GM18868 (cell line): ENCODE measurements at regions not wholly inside any gene's neighbourhood (a gene's known extent, or its start where the extent isn't known, plus 50 kb on each side); places are given as distances from the start of the nearest gene placed in this dataset.

Experiments
- ATAC-seq: cut with Tn5 transposase; IDR thresholded peaks from one replicate; pipeline ENCODE4 v1.9.1; 2021; ENCODE audit warnings: mild to moderate bottlenecking, moderate library complexity; ENCODE audit not compliant: unreplicated experiment

DNA sequence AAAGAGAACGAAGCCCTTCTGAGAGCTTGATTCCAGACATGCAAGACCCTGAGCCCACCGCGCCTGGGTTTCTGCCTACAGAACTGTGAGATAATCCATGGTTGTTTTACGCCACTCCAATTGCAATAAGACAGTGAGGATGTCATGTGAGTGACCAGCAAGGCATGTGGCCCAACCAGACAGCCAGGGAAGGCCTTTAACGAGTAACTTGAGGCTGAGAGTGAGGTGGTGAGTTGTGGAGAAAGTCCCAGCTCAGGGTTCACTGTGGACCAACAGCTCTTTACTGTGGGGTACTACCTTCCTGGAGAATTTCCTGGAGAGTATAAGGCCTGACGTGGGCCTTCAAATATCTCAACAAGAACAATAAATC, 153.9 kb downstream of the ETS2 start:
- ATAC-seq: no peak

- no peak for ATAC-seq
Observed at GRCh38 chr21:38958940-38959691, 153.4 kb downstream of the ETS2 start.

DNA sequence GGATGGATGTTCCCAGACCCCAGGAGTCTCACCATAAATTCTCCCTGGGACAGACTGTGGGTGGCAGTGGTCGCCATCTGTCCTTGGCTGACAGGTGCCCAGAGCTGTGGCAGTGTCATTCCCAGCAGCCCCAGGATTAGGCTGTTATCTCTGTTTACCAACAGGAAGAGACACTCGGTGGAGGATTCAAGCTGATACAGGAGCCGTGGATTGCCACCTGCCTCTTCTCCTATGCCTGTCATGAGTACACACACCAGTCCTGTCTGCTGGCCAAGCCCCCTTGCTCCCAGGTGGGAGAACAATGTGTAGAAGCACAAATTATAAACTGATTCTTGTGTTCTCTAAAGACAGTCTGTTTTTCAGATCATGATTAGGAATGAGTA, 152.6 kb downstream of the ETS2 start:
- ATAC-seq: no peak

DNA sequence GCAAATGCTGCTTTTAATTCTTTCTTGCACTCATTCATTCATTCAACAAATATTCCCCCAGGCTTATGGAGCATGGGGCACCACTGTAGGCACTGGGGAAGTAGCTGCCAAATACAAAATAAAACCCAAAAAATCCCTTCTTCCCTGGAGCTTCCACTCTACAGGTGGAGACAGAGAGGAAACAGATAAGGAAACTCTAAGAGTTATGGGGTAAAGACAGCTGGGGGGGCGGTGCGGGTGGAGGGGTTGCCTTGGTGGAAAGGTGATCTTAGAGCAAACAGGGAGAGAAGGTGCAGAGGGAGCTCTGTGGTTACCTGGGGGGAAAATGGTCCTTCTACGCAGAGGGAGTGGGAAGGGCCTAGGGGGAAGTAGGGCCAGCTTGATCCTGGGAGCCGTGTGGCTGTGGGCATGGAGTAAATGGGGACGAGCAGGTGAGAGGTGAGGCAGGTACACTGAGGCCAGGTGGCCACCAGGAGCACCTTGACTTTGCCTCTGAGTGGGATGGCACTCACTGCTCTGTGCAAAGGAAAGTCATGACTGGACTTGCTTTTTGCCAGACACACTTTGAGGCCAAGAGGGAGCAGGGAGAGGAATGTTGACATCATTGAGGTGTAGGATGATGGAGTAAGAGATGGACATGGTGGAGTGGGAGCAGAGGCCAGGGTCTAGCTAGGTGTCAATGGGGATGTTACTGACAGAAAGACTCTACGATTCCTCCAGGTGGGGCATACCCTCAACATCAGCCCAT, 152.0 kb downstream of the ETS2 start:
- ATAC-seq: no peak

DNA sequence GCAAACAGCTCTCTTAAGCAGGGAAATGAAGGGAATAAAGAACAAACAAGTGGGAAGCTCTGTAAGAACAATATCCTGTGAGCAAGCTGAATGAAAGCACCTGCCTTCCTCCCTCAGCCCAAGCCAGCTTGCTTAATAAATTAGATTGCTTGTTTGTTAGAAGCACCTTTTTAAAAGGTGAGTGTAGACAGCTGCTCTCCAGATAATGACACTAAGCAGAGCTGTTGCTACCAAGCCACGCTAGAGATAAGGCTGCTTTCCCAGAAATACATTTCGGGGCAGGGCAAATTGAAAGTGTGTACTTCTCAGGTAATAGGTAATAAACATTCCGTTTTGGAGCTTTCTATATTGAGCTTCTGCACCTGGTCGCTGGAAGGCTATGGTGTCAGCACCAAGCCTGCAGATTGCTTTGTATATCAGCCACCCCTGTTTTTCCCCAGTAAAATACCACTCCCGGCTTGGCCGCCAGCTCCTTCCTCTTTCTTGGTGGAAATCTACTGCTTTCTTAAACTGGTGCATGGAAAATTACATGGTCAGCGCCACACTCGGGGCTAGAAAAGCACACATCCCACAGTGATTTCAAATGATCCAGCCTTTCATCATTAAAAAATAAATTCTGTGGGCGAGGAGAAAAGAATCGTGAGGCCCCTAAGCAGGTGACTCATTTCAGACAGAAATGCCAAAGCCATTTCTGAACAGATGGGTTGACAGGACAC, 151.3 kb downstream of the ETS2 start:
- no peak for ATAC-seq

DNA sequence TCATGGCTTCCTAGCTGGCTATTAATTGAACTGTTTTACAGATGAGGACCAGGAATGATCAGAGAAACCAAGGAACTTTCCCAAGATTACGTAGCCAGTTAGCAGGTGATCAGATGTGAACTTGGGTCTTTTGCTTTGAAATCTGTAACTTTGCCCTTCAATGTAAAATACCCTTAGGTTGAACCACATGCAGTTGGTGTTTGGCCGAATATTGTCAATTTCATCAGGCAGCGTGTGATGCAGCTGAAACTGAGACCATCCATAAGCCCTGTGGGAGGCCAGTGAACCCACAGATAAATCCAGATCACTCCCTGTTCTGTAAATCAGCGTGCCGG, 150.8 kb downstream of the ETS2 start:
- no peak for ATAC-seq

GRCh38 chr21:38956007-38956406, 150.3 kb downstream of the ETS2 start:
- no peak for ATAC-seq

DNA sequence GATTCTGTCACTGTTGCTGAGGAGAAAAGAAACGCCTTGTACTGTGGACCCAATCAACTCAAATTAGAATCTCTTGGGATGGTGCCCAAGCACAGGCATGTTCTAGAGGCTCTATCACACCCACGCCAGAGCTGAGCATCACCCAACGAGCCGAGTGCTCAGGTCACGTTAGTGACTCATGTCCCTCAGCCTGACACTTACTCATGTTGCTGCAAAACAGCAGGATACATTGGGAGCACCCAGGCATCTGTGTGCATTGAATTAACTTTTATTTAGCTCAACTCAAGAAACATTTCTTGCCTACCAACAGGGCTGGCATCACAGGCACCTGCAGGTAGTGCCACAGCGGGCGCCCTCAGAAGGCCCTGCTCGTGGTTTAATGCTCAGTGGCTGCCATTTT, 149.8 kb downstream of the ETS2 start:
- ATAC-seq: no peak

GRCh38 chr21:38954588-38955004, 148.9 kb downstream of the ETS2 start:
- no peak for ATAC-seq

DNA sequence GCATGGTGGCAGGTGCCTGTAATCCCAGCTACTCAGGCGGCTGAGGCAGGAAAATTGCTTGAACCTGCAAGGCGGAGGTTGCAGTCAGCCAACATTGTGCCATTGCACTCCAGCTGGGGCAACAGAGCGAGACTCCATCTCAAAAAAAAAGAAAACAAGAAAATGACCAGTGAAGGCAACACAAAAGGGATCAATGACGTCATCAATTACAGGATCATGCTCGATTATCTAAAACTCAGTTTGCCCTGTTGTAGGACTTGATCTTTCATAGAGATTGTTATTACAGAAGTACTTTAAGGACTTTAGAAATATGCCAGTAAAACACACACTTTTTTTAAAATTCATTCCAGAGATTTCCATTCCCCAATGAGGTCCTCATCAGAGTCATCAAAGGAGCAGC, 147.8 kb downstream of the ETS2 start:
- no peak for ATAC-seq

GRCh38 chr21:38952890-38953289, 147.2 kb downstream of the ETS2 start:
- no peak for ATAC-seq

- ATAC-seq: no peak
Observed at GRCh38 chr21:38951095-38951730, 145.5 kb downstream of the ETS2 start.

DNA sequence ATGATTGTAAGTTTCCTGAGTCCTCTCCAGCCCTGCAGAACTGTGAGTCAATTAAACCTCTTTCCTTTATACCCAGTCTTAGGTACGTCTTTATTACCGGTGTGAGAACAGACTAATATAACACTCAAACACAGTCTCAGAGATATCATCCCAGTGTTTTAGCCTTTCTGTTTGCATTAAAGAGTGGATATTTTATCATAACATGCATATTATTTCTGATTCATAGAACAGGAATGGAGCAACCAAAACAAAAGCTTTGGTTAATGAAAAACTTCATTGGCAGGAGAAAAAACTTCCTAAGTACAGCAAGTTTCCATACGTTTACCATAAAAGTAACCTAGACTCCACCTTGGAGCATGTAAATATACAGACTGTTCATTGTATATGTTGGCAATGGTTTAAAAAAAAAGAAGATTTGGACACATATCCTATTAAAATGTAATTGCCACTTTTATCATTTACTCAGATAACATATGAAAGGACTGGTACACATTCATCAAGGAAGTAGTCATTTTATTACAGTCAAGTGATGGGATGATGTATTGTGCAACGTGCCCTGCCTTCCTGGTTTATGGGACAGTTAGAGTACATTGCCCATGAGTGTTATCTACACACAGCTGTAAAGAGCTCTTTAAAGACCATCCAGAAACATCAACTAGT, 144.8 kb downstream of the ETS2 start:
- no peak for ATAC-seq

GRCh38 chr21:38949070-38949380, 143.3 kb downstream of the ETS2 start:
- ATAC-seq: no peak

DNA sequence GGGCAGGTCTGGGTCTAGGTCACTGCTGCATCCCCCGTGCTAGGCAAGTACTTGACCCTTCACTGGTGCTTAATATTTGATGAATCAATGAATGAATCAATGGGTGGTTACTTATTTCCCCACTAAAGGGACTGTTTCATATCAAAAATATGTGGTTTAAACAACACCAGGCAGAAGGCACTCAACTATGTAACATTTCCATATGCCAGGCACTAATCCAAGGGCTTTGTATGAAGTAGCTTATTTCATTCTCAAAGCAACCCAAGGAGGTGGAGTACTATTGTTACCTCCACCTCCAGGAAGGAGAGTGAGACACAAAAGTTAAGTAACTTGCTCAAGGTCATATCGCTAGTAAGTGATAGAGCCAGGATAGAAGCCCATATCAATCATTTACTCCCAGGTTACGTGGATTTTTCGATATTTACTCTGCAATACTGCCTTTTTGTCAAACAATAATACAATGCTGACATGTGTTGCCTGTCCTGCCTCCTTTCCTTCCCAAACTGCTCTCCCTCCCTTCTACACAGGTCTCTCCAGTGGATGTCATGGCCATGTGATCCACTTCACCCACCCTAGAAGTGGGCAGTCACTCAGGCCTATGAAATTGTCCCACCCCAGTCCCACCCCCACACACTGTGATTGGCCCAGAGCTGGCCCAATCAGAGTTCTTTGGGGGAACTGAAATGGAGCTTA, 142.8 kb downstream of the ETS2 start:
- no peak for ATAC-seq

DNA sequence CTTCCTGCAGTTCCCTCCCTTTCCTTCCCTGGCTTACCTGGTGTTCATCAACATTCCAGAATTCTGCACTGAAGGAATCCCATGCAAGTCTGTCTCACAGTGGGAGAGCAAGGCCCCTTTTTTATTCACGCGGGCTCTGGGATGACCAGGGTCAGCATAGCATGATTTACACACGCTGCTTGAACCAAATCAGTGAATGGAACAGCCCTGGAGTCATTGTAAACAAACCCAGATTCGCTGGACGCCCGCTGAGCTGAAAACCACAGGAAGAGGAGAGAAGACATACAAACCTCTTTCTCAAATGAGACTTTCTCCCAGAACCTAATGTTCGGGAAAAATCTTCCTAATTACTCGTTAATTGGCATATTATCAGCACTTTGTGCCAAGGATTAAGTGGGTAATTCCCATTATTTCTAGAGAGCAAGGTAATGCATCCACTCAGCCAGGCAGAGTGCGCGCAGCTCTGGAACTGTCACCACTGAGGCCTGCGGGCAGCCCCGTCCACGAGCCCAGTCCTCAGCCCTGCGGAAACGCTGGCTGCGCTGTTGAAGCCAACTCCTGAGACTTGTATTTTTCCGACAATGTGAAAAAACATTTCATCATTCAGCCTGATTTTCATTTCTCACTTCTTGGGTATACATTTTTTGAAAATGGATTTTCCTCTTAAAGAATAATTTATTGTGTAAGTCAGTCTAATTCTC, 140.0 kb downstream of the ETS2 start:
- no peak for ATAC-seq

- ATAC-seq: no peak
Observed at GRCh38 chr21:38944903-38945302, 139.2 kb downstream of the ETS2 start.

GRCh38 chr21:38944402-38944801, 138.7 kb downstream of the ETS2 start:
- ATAC-seq: no peak

GRCh38 chr21:38942748-38943211, 137.1 kb downstream of the ETS2 start:
- no peak for ATAC-seq

GRCh38 chr21:38938769-38939168, 133.0 kb downstream of the ETS2 start:
- ATAC-seq: no peak
